AG08396 (cell line): ENCODE measurements at regions not wholly inside any gene's neighbourhood (a gene's known extent, or its start where the extent isn't known, plus 50 kb on each side); places are given as distances from the start of the nearest gene placed in this dataset.
"Not testable (repeated sequence)": the region's sequence is repeated elsewhere in the genome, so short reads cannot be mapped to it uniquely, and the experiment has no call there.

ENCODE experiments used
- DNase-seq: peaks from one replicate; pipeline ENCODE4 v3.0.0; 2012; ENCODE audit warnings: low spot score, mixed read lengths

GRCh38 chr18:34352385-34353163 is 127.9 kb upstream of the NOL4 start:
- no peak for DNase-seq

DNA sequence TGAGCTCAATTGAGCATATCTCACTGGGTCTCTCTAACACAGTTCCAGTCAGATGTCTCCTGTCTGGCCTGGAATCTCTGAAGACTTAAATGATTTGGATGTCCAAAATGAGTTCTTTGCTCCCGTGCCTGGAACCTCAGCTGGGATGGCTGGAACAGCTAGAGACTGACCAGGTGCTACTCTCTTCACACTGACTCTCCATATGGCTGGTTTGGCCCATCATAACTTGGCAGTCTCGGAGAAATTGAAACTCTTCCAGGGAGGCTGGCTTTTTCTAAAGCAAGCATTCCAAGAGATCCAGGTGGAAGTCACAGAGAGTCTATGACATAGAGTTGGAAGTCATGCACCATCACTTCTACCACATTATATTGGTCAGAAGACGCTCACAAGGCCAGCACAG is 129.6 kb upstream of the NOL4 start:
- no peak for DNase-seq

DNA sequence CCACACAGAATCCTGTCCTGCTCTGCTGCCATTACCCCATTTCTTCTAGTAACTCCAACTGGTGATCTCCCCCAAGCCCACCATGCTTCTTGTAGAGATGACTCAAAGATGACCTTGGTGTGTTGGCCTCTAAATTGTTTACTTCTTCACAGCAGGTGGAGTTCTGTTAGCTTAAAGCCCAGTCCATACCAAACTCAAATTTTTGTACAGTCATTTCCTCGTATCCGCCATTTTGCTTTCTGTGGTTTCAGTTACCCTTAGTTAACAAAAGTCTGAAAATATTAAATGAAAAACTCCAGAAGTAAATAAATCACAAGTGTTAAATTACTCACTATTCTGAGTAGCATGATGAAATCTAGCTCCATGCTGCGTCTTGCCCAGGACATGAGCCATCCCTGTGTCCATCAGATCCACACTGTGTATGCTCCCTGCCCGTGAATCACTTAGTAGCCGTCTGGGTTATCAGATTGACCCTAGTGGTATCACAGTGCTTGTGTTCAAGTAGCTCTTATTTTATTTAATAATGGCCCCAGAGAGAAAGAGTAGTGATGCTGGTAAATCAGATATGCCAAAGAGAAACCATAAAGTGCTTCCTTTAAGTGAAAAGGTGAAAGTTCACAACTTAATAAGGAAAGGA is 133.3 kb upstream of the NOL4 start:
- DNase-seq, result no peak

DNA sequence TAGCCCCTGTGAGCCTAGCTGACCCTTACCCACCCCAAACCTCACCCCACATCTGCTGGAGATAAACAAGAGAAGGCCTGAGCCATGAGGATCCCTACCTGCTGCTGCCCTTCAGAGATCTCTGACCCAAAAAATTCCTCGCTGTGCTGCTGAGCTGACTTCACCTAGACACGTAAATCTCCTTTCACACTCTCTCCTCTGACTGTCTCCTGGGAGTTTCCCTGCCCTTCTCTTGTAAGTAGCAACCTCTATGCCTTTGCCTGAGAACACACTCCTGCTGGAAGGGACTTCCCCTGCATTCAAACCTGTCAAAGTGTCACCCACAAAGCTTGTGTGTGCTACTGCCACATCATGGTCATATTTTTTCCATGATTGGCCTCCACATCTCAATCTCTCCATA is 134.2 kb upstream of the NOL4 start:
- no peak for DNase-seq

DNA sequence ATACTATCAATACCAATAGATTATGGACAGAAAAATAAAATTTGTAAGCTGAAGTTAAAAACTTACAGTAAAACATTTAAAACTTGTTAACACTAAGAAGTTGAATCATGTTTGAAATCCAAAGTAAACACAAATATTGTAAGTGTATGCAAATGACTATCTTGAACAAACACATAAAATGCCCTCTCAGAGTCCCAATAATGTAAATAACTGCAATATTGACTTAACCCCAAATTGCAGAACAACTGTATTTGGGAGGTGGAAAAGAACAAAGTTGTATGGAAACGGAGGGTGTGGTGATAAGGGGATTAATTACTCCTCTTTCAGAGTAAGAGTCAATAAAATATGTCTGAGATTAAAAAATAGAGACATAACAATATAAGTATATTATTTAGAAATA is 140.0 kb upstream of the NOL4 start:
- no peak for DNase-seq

GRCh38 chr18:34370704-34371395 is 146.1 kb upstream of the NOL4 start:
- DNase-seq, result no peak

DNA sequence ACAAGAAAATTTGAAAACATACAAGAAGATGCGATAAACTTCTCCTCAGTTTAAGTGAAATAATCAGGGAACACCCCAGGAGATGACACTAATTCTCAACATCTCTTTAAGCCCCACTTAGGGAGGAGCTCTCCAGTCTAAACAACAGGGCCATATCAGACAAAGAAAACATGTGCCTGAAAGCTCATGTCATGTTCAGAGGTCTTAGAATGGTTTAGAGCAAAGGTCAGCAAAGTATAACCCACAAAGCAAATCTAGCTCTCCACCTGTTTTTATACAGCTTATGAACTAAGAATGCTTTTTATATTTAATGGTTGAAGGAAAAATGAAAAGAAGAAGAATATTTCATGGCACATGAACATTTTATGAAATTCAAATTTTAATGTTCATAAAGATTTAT is 155.6 kb upstream of the NOL4 start:
- DNase-seq, result no peak

DNA sequence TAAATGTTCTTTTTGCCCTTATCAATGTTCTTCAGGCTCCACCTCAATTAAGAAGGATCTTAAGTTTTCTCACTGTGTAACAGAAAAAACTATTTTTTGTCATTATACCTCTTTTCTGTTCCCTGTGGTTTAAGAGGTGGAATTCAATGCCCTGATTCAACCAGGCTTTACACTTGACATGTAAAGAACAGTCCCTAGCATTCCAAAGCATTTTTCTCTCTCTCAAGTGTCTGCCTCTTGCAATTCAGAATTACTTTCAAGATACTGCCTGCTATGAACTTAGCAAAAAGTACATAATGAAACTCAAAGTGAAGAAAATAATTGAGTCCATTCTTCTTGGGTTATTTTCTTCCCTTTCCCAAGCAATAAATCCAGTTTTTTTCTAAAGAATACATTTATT is 160.6 kb upstream of the NOL4 start:
- DNase-seq, result no peak

GRCh38 chr18:34386803-34387202 is 162.1 kb upstream of the NOL4 start:
- DNase-seq, result no peak

- DNase-seq, result no peak
These were observed 172.7 kb upstream of the NOL4 start for GRCh38 chr18:34397286-34397896.

GRCh38 chr18:34399892-34400291 is 175.2 kb upstream of the NOL4 start:
- no peak for DNase-seq

- DNase-seq, result no peak
These were observed 176.1 kb upstream of the NOL4 start for GRCh38 chr18:34400834-34401233.

- no peak for DNase-seq
These were observed 177.1 kb upstream of the NOL4 start for GRCh38 chr18:34401775-34402174.

DNA sequence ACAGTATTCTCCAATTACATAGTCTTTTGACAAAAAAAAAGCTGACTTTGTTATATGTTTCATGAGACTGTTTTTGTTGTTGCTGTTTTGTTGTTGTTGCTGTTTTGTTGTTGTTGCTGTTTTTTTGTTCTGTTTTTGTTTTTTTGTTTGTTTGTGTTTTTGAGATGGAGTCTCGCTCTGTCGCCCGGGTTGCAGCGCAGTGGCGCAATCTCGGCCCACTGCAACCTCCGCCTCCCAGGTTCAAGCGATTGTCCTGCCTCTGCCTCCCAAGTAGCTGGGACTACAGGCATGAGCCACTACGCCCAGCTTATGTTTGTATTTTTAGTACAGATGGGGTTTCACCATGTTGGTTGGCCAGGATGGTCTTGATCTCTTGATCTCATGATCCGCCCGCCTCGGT is 182.8 kb upstream of the NOL4 start:
- DNase-seq, result not testable (repeated sequence)

DNA sequence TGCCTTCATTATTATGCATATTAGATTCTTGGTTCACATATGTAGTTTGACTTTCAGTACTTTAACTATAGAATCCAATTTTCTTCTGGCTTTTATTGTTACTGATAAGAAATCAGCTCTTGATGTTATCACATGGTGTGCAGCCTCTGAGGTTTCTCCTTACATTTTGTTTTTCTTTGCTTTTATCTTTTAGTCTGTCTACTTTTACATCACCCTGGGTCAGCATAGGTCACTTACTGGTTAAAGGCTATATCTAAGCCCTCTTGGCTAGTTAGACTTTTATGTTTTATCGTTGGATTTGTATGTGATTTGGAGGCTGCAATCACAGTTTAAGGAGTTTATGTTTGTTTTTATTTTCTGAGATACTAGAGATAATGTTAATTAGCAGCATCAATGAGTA is 187.2 kb upstream of the NOL4 start:
- no peak for DNase-seq

DNA sequence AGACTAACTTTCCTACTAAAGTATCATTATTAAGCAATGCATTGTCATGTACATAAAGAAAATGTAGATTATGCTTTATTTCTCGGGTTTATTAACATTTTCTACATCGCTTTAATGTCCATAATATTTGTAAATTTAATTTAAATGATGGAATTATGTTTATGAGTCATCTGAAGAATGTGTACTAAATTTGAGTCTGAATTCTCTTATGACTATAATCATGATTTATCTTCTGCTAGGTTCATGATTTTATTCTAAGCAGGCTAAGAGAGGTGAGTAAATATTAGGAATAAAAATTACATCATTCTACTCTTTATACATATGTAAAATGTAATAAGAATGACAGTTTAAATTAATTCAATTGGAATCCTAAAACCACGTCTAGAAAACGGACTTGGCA is 206.3 kb upstream of the NOL4 start:
- DNase-seq, result no peak

GRCh38 chr18:34444622-34445021 is 219.9 kb upstream of the NOL4 start:
- no peak for DNase-seq

- no peak for DNase-seq
These were observed 223.9 kb upstream of the NOL4 start for GRCh38 chr18:34448662-34449061.

GRCh38 chr18:34457761-34458160 is 233.0 kb upstream of the NOL4 start:
- DNase-seq, result no peak

DNA sequence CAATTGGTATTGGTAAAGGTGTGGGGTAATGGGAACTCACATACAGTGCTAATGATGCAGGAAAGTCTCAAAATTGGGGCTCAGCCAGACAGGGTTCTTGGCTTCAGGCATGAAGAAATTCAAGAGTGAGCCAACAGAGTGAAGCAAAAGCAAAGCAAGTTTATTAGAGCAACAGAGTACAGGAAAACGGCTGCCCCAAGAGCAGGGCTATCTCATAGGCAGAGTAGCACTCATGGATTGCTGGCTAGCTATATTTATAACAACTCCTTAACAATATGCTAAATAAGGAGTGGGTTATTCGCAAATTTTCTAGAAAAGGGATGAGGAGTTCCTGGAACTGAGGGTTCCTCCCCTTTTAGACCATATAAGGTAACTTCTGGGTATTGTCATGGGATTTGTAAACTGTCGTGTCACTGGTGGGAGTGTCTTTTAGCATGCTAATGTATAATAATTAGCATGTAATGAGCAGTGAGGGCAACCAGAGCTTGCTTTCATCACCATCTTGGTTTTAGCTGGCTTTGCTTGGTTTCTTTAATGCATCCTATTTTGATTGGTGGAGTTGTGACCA is 233.8 kb upstream of the NOL4 start:
- no peak for DNase-seq

DNA sequence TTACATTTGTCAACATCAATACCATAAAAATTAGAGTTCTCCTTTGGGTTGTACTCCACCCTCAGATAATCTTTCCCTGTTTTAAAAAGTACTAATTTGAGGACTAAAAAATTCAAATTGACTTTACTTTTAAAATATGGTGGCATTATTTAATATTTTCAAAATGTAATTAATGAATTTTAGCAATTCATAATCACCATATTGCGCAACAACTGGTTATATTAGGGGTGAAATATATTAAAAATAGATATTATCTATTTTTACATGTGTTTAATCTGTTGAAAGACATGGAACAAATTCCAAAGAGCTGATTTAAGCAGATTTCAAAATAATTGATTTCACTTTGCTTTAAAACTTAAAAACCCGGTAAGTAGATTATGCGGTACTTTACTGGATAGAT is 236.6 kb upstream of the NOL4 start:
- DNase-seq, result no peak

DNA sequence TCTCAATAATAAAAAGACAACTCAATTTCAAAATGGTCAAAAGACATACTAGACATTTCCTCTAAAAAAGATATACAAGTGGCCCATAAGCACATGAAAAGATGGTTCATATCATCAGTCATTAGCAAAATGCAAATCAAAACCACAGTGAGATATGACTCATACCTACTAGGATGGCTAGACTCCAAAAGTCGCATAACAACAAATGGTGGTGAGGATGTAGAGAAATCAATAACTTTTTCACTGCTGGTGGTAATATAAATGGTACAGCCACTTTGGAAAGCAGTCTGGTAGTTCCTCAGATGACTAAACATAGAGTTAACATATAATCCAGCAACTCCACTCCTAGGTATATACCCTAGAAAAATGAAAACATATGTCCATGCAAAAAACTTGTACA is 242.3 kb upstream of the NOL4 start:
- no peak for DNase-seq
